ENCODE measurements at regions not wholly inside any gene's neighbourhood (a gene's known extent, or its start where the extent isn't known, plus 50 kb on each side); places are given as distances from the start of the nearest gene placed in this dataset.

- TF ChIP-seq CTCF (conservative IDR thresholded peaks at IDR 0.05 in 1 of 2, IDR thresholded peaks at IDR 0.05 in 1 of 2; ENCODE audit: low read depth in 1 of 2, low read length in 2 of 2), result no peak
- TF ChIP-seq EZH2 (IDR thresholded peaks at IDR 0.05; ENCODE audit: low read length, missing control alignments), result no peak
Observed at GRCh38 chr4:114465766-114466165, 132.8 kb upstream of the UGT8 start.

All from fibroblast of lung (primary cell).